HEK293T (cell line): ENCODE measurements at regions not wholly inside any gene's neighbourhood (a gene's known extent, or its start where the extent isn't known, plus 50 kb on each side); places are given as distances from the start of the nearest gene placed in this dataset.

Experiments used
- CTCF ChIA-PET: fragments of 350-600 bp; formaldehyde crosslinking; extraction: SDS; loops from one replicate; lab custom pipeline; 2021; ENCODE audit warnings: antibody characterized with exemption, inconsistent platforms; lab: Yijun Ruan, JAX
- POLR2A ChIA-PET: fragments of 350-600 bp; formaldehyde crosslinking; extraction: SDS; loops from one replicate; lab custom pipeline; 2020; ENCODE audit warnings: antibody characterized with exemption, inconsistent platforms; lab: Yijun Ruan, JAX
- DNase-seq: peaks from one replicate; pipeline ENCODE4 v3.0.0; 2012; ENCODE audit warnings: mixed read lengths; ENCODE audit errors: extremely low spot score
- ARNT ChIP-seq: fragments of 450-650 bp; IDR thresholded peaks from 2 replicates; pipeline ENCODE4 v1.6.1; 2017; ENCODE audit warnings: mild to moderate bottlenecking
- BHLHE40 ChIP-seq: fragments of 450-650 bp; IDR thresholded peaks from 2 replicates; pipeline ENCODE4 v1.6.1; 2016; ENCODE audit warnings: mild to moderate bottlenecking, moderate library complexity, borderline replicate concordance
- CTBP1 ChIP-seq: fragments of 450-650 bp; IDR thresholded peaks from 2 replicates; pipeline ENCODE4 v1.6.1; 2016; ENCODE audit warnings: borderline replicate concordance
- ELF4 ChIP-seq: fragments of 450-650 bp; IDR thresholded peaks from 2 replicates; pipeline ENCODE4 v1.6.1; 2017; ENCODE audit warnings: antibody characterized with exemption
- FOXA1 ChIP-seq: fragments of 450-650 bp; IDR thresholded peaks from 2 replicates; pipeline ENCODE4 v1.6.1; 2016; ENCODE audit warnings: mild to moderate bottlenecking
- FOXK2 ChIP-seq: fragments of 450-650 bp; IDR thresholded peaks from 2 replicates; pipeline ENCODE4 v1.6.1; 2016; ENCODE audit warnings: mild to moderate bottlenecking
- FOXM1 ChIP-seq: fragments of 450-650 bp; IDR thresholded peaks from 2 replicates; pipeline ENCODE4 v1.6.1; 2017; ENCODE audit warnings: mild to moderate bottlenecking, borderline replicate concordance
- HDGF ChIP-seq: fragments of 450-650 bp; IDR thresholded peaks from 2 replicates; pipeline ENCODE4 v1.6.1; 2017; ENCODE audit warnings: antibody characterized with exemption, borderline replicate concordance
- L3MBTL2 ChIP-seq: fragments of 450-650 bp; conservative IDR thresholded peaks from 2 replicates; pipeline ENCODE4 v1.6.1; 2016; ENCODE audit warnings: mild to moderate bottlenecking
- LEF1 ChIP-seq: fragments of 450-650 bp; IDR thresholded peaks from 2 replicates; pipeline ENCODE4 v1.6.1; 2017; ENCODE audit warnings: mild to moderate bottlenecking, borderline replicate concordance
- NFRKB ChIP-seq: fragments of 450-650 bp; IDR thresholded peaks from 2 replicates; pipeline ENCODE4 v1.6.1; 2016; ENCODE audit warnings: mild to moderate bottlenecking, moderate library complexity
- SP1 ChIP-seq: fragments of 450-650 bp; IDR thresholded peaks from 2 replicates; pipeline ENCODE4 v1.6.1; 2017
- SUZ12 ChIP-seq: fragments of 450-650 bp; IDR thresholded peaks from 2 replicates; pipeline ENCODE4 v1.6.1; 2016; ENCODE audit warnings: mild to moderate bottlenecking
- TARDBP ChIP-seq: fragments of 450-650 bp; IDR thresholded peaks from 2 replicates; pipeline ENCODE4 v1.6.1; 2016
- ZNF384 ChIP-seq: fragments of 450-650 bp; IDR thresholded peaks from 2 replicates; pipeline ENCODE4 v1.6.1; 2016
- TF ChIP-seq, protein P1 (sequence below): fragments of 450-650 bp; IDR thresholded peaks from 2 replicates; pipeline ENCODE4 v1.6.1; 2016

DNA sequence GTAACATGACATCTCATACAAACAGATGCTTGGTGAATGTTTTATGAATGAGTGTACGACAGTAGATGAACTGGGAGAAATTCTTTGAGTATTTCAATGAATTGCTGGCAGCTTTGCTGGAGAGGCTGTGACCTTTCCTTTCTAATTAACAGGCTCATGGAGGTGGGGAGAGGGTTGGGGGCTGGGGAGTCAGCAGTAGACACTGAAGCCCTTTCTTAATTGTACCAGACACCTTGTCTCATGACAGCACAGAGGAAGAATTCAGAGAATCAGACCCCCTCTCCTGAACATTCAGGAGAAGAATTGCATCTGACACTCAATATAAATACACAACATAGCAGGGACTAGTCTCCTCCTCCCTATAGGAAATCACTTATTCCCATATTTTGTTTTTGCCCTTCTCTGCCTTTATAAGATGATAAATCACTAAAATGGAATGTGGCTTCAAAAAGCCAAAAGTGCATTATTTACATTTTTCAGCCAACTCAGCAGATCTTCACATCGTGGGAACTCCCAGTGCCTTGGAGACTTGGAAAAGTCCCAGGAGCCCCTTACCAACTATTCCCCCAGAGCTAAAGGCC lies 66.2 kb upstream of the TPM1 start:
- no peak for DNase-seq
- TF ChIP-seq HDGF = no peak
- no peak for TF ChIP-seq LEF1
- no peak for TF ChIP-seq CTBP1
- TF ChIP-seq NFRKB = no peak
- TF ChIP-seq FOXA1 = no peak
- no peak for TF ChIP-seq FOXM1
- TF ChIP-seq L3MBTL2 = no peak
- TF ChIP-seq ARNT = no peak
- no peak for TF ChIP-seq ELF4
- TF ChIP-seq, protein P1, sequence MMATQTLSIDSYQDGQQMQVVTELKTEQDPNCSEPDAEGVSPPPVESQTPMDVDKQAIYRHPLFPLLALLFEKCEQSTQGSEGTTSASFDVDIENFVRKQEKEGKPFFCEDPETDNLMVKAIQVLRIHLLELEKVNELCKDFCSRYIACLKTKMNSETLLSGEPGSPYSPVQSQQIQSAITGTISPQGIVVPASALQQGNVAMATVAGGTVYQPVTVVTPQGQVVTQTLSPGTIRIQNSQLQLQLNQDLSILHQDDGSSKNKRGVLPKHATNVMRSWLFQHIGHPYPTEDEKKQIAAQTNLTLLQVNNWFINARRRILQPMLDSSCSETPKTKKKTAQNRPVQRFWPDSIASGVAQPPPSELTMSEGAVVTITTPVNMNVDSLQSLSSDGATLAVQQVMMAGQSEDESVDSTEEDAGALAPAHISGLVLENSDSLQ = no peak
- no peak for TF ChIP-seq ZNF384
- no peak for TF ChIP-seq BHLHE40
- TF ChIP-seq FOXK2 = no peak
- TF ChIP-seq SP1 = no peak
- TF ChIP-seq SUZ12 = no peak
- no peak for TF ChIP-seq TARDBP
- ChIA-PET POLR2A (no interaction called here), CTCF (interaction anchor here (1.1 kb wide), 1 partner anchor 72 kb away, joined by 4 read pairs; no protein-coding TSS in a partner anchor)

DNA sequence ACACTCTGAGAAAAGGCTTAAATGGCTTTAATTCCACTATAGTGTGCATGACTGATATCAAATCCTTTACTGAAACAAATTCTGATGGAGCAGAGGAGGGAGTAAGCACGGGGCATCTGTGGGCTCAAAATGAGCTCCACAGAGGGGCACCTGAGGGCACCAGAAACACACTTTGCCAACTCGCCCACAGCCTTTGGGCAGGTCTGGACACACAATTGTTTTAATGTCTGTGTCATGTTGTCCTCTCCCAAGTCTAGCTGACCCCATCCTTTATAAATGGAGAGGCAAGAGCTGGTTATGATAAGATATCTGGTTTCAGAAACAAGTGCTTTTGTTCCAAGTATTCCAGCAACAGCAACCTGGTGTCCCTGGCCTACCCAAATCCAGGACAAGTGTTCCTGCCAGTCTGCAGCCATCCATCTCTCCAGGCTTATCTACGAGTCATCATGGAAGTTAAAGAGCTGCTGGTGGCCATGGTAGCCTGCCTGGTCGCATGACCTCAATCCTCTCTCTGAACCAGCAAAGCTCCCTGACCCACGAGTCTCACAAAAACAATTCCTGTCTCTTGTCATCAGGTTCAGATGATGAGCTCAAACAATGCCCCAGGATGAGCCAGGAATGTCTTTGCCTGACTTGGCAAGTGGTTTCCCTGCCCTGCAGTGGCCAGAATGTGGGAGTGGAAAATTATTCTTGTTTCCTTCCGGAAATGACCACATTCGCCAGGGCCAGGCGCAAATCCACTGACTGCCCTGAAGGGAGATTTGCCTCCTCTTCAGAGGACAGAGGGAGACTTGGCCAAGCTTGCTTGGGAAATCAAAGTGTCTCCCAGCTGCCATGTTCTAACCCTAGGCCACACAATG lies 64.4 kb upstream of the TPM1 start:
- POLR2A ChIA-PET = no interaction called here
- DNase-seq = no peak
- CTCF ChIA-PET = no interaction called here
- no peak for TF ChIP-seq BHLHE40
- TF ChIP-seq HDGF = no peak

DNA sequence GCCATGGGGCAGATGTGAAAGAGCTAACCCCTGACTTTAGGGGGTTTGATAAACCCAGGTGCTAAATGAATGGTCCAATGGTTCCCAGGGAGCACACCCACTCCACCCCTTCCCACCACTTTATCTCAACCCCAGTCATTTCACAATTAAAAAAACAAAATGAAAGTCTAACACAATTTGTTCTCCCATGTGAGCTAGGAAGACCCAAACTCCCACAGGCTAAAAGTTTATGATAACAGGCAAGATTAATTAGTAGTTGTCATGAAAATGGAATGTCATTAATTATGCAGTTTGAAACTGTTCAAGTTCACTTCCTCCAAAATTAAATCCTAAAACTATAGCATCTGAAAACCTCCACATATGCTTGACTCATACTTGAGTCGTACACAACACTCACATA lies 63.3 kb upstream of the TPM1 start:
- POLR2A ChIA-PET = no interaction called here
- no peak for DNase-seq
- CTCF ChIA-PET = no interaction called here
- TF ChIP-seq LEF1 (no peak), FOXA1 (no peak), L3MBTL2 (no peak), TARDBP (no peak), FOXK2 (no peak), BHLHE40 (no peak)

DNA sequence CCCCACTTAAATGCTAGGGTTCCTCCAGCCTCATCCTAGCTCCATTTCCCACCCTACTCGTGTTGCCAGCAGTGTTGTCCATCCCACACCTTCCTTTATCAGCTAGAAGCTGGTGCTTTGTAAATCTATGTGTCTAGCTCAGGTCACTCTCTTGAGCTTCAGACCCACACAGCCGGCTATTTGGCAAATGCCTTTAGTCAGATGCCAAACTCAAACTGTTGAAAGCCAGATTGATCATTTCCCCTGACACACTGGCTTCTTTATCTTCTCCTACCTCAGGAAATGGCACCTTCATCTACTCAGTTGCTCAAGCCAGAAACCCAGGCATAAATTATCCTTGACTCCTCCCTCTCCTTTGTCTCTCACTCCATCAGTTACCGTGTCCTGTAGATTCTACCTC lies 61.5 kb upstream of the TPM1 start:
- CTCF ChIA-PET = no interaction called here
- POLR2A ChIA-PET = no interaction called here
- DNase-seq = no peak
- TF ChIP-seq BHLHE40 (no peak), FOXM1 (no peak), SUZ12 (no peak), ARNT (no peak), FOXA1 (no peak), CTBP1 (no peak), HDGF (no peak), TARDBP (no peak)

DNA sequence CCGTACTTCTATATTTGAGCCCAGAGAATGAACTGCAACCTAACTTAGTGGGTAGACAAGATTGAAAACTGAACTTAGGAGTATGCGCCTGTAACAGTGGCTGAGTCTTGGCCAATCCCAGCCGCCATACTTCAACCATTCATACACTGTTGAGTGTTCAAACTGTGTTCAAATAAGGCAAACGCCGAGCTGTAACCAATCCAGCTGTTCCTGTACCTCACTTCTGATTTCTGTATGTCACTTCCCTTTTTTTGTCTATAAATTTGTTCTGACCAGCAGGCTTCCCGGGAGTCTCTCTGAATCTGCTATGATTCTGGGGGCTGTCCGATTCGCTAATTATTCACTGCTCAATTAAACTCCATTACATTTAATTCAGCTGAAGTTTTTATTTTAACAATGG lies 58.6 kb upstream of the TPM1 start:
- CTCF ChIA-PET = interaction anchor here (0.7 kb wide), 1 partner anchor 961 kb away, joined by 3 read pairs; no protein-coding TSS in a partner anchor
- POLR2A ChIA-PET = no interaction called here
- TF ChIP-seq ZNF384 = no peak
- no peak for TF ChIP-seq SP1
- no peak for TF ChIP-seq HDGF
- TF ChIP-seq L3MBTL2 = no peak
- no peak for TF ChIP-seq LEF1
- no peak for TF ChIP-seq NFRKB
- no peak for DNase-seq

DNA sequence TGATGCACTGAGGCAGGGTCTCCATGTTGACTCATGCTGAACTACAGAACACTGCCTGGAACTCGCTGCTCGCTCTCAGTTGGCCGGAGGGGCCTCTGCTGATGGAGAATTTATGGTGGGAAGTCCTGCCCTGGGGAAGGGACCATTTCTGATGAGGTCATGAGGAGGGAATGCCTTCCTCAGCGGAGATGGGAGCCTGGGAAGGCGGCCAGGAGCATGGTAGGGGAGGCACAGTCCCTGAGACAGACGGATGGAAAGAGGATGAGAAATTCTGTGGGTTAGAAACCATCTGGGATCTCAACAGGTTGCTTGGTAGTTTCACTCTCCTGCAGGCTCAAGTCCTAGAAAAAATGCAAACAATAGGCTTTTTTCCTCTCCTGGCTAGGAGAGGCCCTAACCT lies 56.8 kb upstream of the TPM1 start:
- DNase-seq = no peak
- TF ChIP-seq LEF1 (no peak), FOXA1 (no peak), HDGF (no peak), SP1 (no peak), FOXK2 (no peak), L3MBTL2 (no peak), ZNF384 (no peak), NFRKB (no peak), ARNT (no peak), ELF4 (no peak)
- TF ChIP-seq, protein P1 = no peak
- ChIA-PET POLR2A (no interaction called here), CTCF (no interaction called here)

DNA sequence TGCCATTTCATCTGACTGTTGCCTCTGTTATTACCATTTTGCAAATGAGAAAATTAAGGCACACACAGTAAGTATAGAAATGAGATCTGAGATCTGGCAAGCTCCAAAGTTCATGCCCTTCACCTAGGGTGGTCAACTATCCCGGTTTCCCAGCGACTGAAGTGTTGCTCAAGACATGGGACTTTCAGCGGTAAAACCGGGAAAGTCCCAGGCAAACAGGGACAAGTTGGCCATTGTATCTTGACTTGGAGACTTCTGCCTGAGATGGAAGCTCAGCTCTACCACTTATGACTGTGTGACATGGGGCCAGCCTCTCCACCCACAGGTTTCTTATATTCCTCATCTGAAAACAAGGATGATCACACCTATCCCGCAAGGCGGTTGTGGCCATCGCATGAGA lies 55.6 kb upstream of the TPM1 start:
- ChIA-PET CTCF (no interaction called here), POLR2A (no interaction called here)
- TF ChIP-seq ZNF384 (no peak), ELF4 (no peak), SP1 (no peak), TARDBP (no peak), FOXA1 (no peak), HDGF (no peak), FOXM1 (no peak), SUZ12 (no peak), CTBP1 (no peak), ARNT (no peak), BHLHE40 (no peak), L3MBTL2 (no peak), LEF1 (no peak), FOXK2 (no peak), NFRKB (no peak)
- TF ChIP-seq, protein P1 = no peak
- DNase-seq = no peak
